ENCODE measurements at regions not wholly inside any gene's neighbourhood (a gene's known extent, or its start where the extent isn't known, plus 50 kb on each side); places are given as distances from the start of the nearest gene placed in this dataset.

GRCh38 chr10:76681153-76681552, 956.5 kb downstream of the KCNMA1 start:
- no peaks in the 10 kb centered on the region for H3K27me3 ChIP-seq
- peak; percentile 36 for DNase-seq

GRCh38 chr10:76679030-76679429, 958.6 kb downstream of the KCNMA1 start:
- no peak for DNase-seq
- no peaks in the 10 kb centered on the region for H3K27me3 ChIP-seq
- H3K4me3 ChIP-seq (ENCODE audit: low read depth, low read length): no peak overlapping the region
- H3K9me3 ChIP-seq: no peaks in the 10 kb centered on the region
- H3K4me1 ChIP-seq: no peaks in the 10 kb centered on the region
- no peak for TF ChIP-seq CTCF (IDR thresholded peaks at IDR 0.05; ENCODE audit: low read depth, low read length)
- no peaks in the 10 kb centered on the region for H3K36me3 ChIP-seq

More at GRCh38 chr10:76681153-76681552, 956.5 kb downstream of the KCNMA1 start:
- H3K4me3 ChIP-seq (ENCODE audit: low read depth, low read length): no peak overlapping the region
- no peaks in the 10 kb centered on the region for H3K36me3 ChIP-seq
- no peak for TF ChIP-seq CTCF (IDR thresholded peaks at IDR 0.05; ENCODE audit: low read depth, low read length)
- H3K4me1 ChIP-seq: no peaks in the 10 kb centered on the region
- H3K9me3 ChIP-seq: no peaks in the 10 kb centered on the region

GRCh38 chr10:76675951-76676587, 961.5 kb downstream of the KCNMA1 start:
- no peaks in the 10 kb centered on the region for H3K27me3 ChIP-seq
- no peaks in the 10 kb centered on the region for H3K4me1 ChIP-seq
- no peak overlapping the region for H3K4me3 ChIP-seq (ENCODE audit: low read depth, low read length)
- no peak for TF ChIP-seq CTCF (IDR thresholded peaks at IDR 0.05; ENCODE audit: low read depth, low read length)
- H3K36me3 ChIP-seq: no peaks in the 10 kb centered on the region
- DNase-seq: peak; percentile 29
- H3K9me3 ChIP-seq: no peaks in the 10 kb centered on the region

GRCh38 chr10:76675561-76675950, 962.1 kb downstream of the KCNMA1 start:
- no peaks in the 10 kb centered on the region for H3K27me3 ChIP-seq
- DNase-seq: no peak

GRCh38 chr10:76667408-76668370, 969.9 kb downstream of the KCNMA1 start:
- DNase-seq: no peak
- no peaks in the 10 kb centered on the region for H3K27me3 ChIP-seq
- H3K9me3 ChIP-seq: no peaks in the 10 kb centered on the region
- no peaks in the 10 kb centered on the region for H3K4me1 ChIP-seq
- no peak overlapping the region for H3K4me3 ChIP-seq (ENCODE audit: low read depth, low read length)
- H3K36me3 ChIP-seq: no peaks in the 10 kb centered on the region
- TF ChIP-seq CTCF (IDR thresholded peaks at IDR 0.05; ENCODE audit: low read depth, low read length): no peak

More at GRCh38 chr10:76675561-76675950, 962.1 kb downstream of the KCNMA1 start:
- Histone ChIP-seq H3K36me3 (no peaks in the 10 kb centered on the region), H3K4me1 (no peaks in the 10 kb centered on the region), H3K4me3 (ENCODE audit: low read depth, low read length) (no peak overlapping the region), H3K9me3 (no peaks in the 10 kb centered on the region)
- TF ChIP-seq CTCF (IDR thresholded peaks at IDR 0.05; ENCODE audit: low read depth, low read length): no peak

- TF ChIP-seq CTCF (IDR thresholded peaks at IDR 0.05; ENCODE audit: low read depth, low read length): no peak
- Histone ChIP-seq H3K4me1 (no peaks in the 10 kb centered on the region), H3K27me3 (no peaks in the 10 kb centered on the region), H3K4me3 (ENCODE audit: low read depth, low read length) (no peak overlapping the region), H3K9me3 (no peaks in the 10 kb centered on the region), H3K36me3 (no peaks in the 10 kb centered on the region)
- no peak for DNase-seq
These were observed 970.7 kb downstream of the KCNMA1 start for GRCh38 chr10:76666891-76667290.
